ENCODE measurements at regions not wholly inside any gene's neighbourhood (a gene's known extent, or its start where the extent isn't known, plus 50 kb on each side); places are given as distances from the start of the nearest gene placed in this dataset.

- Histone ChIP-seq H3K4me3 (ENCODE audit: low read length) (no peak overlapping the region), H2AFZ (ENCODE audit: low read length) (no peak overlapping the region), H3K27ac (ENCODE audit: low read length) (no peak overlapping the region), H3K9ac (ENCODE audit: low read length) (no peak overlapping the region), H4K20me1 (ENCODE audit: insufficient read depth, low read depth, low read length) (no peaks in the 10 kb centered on the region), H3K4me2 (ENCODE audit: low read depth, low read length, poor library complexity, severe bottlenecking) (no peak overlapping the region), H3K27me3 (ENCODE audit: low read length) (no peaks in the 10 kb centered on the region), H3K36me3 (ENCODE audit: insufficient read depth, low read length) (no peaks in the 10 kb centered on the region), H3K9me2 (replicated peaks; ENCODE audit: insufficient read depth, low read length) (no peaks in the 10 kb centered on the region), H3K79me2 (ENCODE audit: low read length) (no peaks in the 10 kb centered on the region), H3K9me3 (ENCODE audit: low read length) (no peaks in the 10 kb centered on the region), H3K4me1 (ENCODE audit: low read length) (no peaks in the 10 kb centered on the region)
- no peak for DNase-seq
Measured at GRCh38 chr2:143885461-143885860, 634.5 kb downstream of the ZEB2 start.

- H3K27ac ChIP-seq (ENCODE audit: low read length) = no peak overlapping the region
Measured at GRCh38 chr2:143881246-143881645, 638.7 kb downstream of the ZEB2 start.

GRCh38 chr2:143877876-143878530, 641.9 kb downstream of the ZEB2 start:
- no peak overlapping the region for H3K9ac ChIP-seq (ENCODE audit: low read length)
- H2AFZ ChIP-seq (ENCODE audit: low read length) = no peak overlapping the region
- H3K79me2 ChIP-seq (ENCODE audit: low read length) = no peaks in the 10 kb centered on the region
- H3K36me3 ChIP-seq (ENCODE audit: insufficient read depth, low read length) = no peaks in the 10 kb centered on the region
- H3K4me3 ChIP-seq (ENCODE audit: low read length) = no peak overlapping the region
- no peaks in the 10 kb centered on the region for H4K20me1 ChIP-seq (ENCODE audit: insufficient read depth, low read depth, low read length)
- peaks cover 3% of the 10 kb centered on the region for H3K4me1 ChIP-seq (ENCODE audit: low read length)
- H3K4me2 ChIP-seq (ENCODE audit: low read depth, low read length, poor library complexity, severe bottlenecking) = no peak overlapping the region
- no peak for DNase-seq
- no peaks in the 10 kb centered on the region for H3K27me3 ChIP-seq (ENCODE audit: low read length)
- H3K9me3 ChIP-seq (ENCODE audit: low read length) = no peaks in the 10 kb centered on the region
- no peak overlapping the region for H3K27ac ChIP-seq (ENCODE audit: low read length)
- no peaks in the 10 kb centered on the region for H3K9me2 ChIP-seq (replicated peaks; ENCODE audit: insufficient read depth, low read length)

More at GRCh38 chr2:143881246-143881645, 638.7 kb downstream of the ZEB2 start:
- Histone ChIP-seq H3K9ac (ENCODE audit: low read length) (no peak overlapping the region), H3K9me3 (ENCODE audit: low read length) (no peaks in the 10 kb centered on the region), H4K20me1 (ENCODE audit: insufficient read depth, low read depth, low read length) (no peaks in the 10 kb centered on the region), H3K27me3 (ENCODE audit: low read length) (no peaks in the 10 kb centered on the region), H3K4me1 (ENCODE audit: low read length) (peaks cover 3% of the 10 kb centered on the region), H3K79me2 (ENCODE audit: low read length) (no peaks in the 10 kb centered on the region), H3K4me2 (ENCODE audit: low read depth, low read length, poor library complexity, severe bottlenecking) (no peak overlapping the region), H3K36me3 (ENCODE audit: insufficient read depth, low read length) (no peaks in the 10 kb centered on the region), H3K9me2 (replicated peaks; ENCODE audit: insufficient read depth, low read length) (no peaks in the 10 kb centered on the region), H2AFZ (ENCODE audit: low read length) (no peak overlapping the region), H3K4me3 (ENCODE audit: low read length) (no peak overlapping the region)
- no peak for DNase-seq

- no peaks in the 10 kb centered on the region for H3K79me2 ChIP-seq (ENCODE audit: low read length)
- no peak overlapping the region for H3K9ac ChIP-seq (ENCODE audit: low read length)
Measured at GRCh38 chr2:143877056-143877455, 642.9 kb downstream of the ZEB2 start.

DNA sequence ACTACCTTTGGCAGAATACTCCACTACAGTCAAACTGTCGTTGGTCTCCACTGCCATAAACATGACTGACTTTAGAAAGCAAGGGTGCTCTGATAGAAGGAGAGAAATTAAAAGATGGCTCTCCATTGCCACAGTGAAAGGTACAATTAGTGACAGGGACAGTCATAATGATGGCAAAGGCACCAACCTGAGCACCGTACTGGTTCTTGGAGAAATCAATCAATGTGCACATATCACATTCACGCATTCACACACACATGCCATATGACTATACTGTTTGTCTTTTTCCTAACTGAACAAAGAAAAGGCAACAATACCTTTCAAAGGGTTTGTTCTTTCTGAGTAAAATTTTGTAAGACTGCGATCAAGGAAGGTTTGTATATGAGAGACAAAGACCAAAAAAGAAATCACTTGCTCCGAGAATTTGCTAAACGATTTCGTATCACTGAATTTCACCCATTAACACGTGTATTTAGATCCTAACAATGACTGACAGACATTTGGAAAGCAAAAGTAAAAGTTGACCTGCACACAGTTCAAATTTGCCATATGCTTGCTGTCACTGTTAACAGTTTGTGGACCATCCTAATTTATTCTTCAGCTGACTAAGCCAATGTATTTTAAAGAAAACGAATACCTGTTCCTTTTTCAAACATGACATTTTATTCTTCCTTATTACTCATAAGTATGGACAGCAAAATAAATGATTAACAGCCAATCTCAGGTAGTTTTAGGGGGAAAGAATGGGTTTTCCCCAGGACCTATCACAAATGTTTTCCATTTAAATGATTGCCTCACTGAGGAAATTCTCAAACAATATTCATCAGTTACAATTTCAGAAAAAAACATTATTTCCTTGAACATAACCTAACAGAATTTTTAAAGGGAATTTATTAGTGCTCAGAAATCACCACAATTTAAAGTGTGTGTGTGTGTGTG, 644.4 kb downstream of the ZEB2 start:
- Histone ChIP-seq H3K4me1 (ENCODE audit: low read length) (peaks cover 3% of the 10 kb centered on the region), H3K9ac (ENCODE audit: low read length) (no peak overlapping the region), H3K36me3 (ENCODE audit: insufficient read depth, low read length) (no peaks in the 10 kb centered on the region), H3K27me3 (ENCODE audit: low read length) (no peaks in the 10 kb centered on the region), H3K4me3 (ENCODE audit: low read length) (no peak overlapping the region), H3K27ac (ENCODE audit: low read length) (no peak overlapping the region), H3K79me2 (ENCODE audit: low read length) (no peaks in the 10 kb centered on the region), H2AFZ (ENCODE audit: low read length) (no peak overlapping the region), H3K9me2 (replicated peaks; ENCODE audit: insufficient read depth, low read length) (no peaks in the 10 kb centered on the region), H3K9me3 (ENCODE audit: low read length) (no peaks in the 10 kb centered on the region; the same call in 1 of the 2 replicates), H4K20me1 (ENCODE audit: insufficient read depth, low read depth, low read length) (no peaks in the 10 kb centered on the region), H3K4me2 (ENCODE audit: low read depth, low read length, poor library complexity, severe bottlenecking) (no peak overlapping the region)
- DNase-seq = no peak

More at GRCh38 chr2:143877056-143877455, 642.9 kb downstream of the ZEB2 start:
- no peak overlapping the region for H2AFZ ChIP-seq (ENCODE audit: low read length)
- H4K20me1 ChIP-seq (ENCODE audit: insufficient read depth, low read depth, low read length) = no peaks in the 10 kb centered on the region
- H3K27me3 ChIP-seq (ENCODE audit: low read length) = no peaks in the 10 kb centered on the region
- no peak overlapping the region for H3K4me3 ChIP-seq (ENCODE audit: low read length)
- no peak overlapping the region for H3K4me2 ChIP-seq (ENCODE audit: low read depth, low read length, poor library complexity, severe bottlenecking)
- DNase-seq = no peak
- no peaks in the 10 kb centered on the region for H3K36me3 ChIP-seq (ENCODE audit: insufficient read depth, low read length)
- peaks cover 3% of the 10 kb centered on the region for H3K4me1 ChIP-seq (ENCODE audit: low read length)
- no peaks in the 10 kb centered on the region for H3K9me2 ChIP-seq (replicated peaks; ENCODE audit: insufficient read depth, low read length)
- H3K27ac ChIP-seq (ENCODE audit: low read length) = no peak overlapping the region
- no peaks in the 10 kb centered on the region for H3K9me3 ChIP-seq (ENCODE audit: low read length)

- no peak overlapping the region for H3K9ac ChIP-seq (ENCODE audit: low read length)
- no peaks in the 10 kb centered on the region for H3K9me2 ChIP-seq (replicated peaks; ENCODE audit: insufficient read depth, low read length)
- peaks cover 3% of the 10 kb centered on the region for H3K4me1 ChIP-seq (ENCODE audit: low read length)
- H3K36me3 ChIP-seq (ENCODE audit: insufficient read depth, low read length) = no peaks in the 10 kb centered on the region
- H3K27me3 ChIP-seq (ENCODE audit: low read length) = no peaks in the 10 kb centered on the region
- H3K4me3 ChIP-seq (ENCODE audit: low read length) = no peak overlapping the region
- no peaks in the 10 kb centered on the region; the same call in 1 of the 2 replicates for H3K9me3 ChIP-seq (ENCODE audit: low read length)
- no peak overlapping the region for H3K27ac ChIP-seq (ENCODE audit: low read length)
- no peak for DNase-seq
- H3K4me2 ChIP-seq (ENCODE audit: low read depth, low read length, poor library complexity, severe bottlenecking) = no peak overlapping the region
- no peaks in the 10 kb centered on the region for H3K79me2 ChIP-seq (ENCODE audit: low read length)
- no peak overlapping the region for H2AFZ ChIP-seq (ENCODE audit: low read length)
- no peaks in the 10 kb centered on the region for H4K20me1 ChIP-seq (ENCODE audit: insufficient read depth, low read depth, low read length)
Measured at GRCh38 chr2:143873886-143874285, 646.0 kb downstream of the ZEB2 start.

GRCh38 chr2:143870696-143871095, 649.2 kb downstream of the ZEB2 start:
- H3K79me2 ChIP-seq (ENCODE audit: low read length) = no peaks in the 10 kb centered on the region
- no peaks in the 10 kb centered on the region; the same call in 1 of the 2 replicates for H3K9me3 ChIP-seq (ENCODE audit: low read length)
- no peak overlapping the region for H3K27ac ChIP-seq (ENCODE audit: low read length)
- no peak for DNase-seq
- H3K4me2 ChIP-seq (ENCODE audit: low read depth, low read length, poor library complexity, severe bottlenecking) = no peak overlapping the region
- H3K36me3 ChIP-seq (ENCODE audit: insufficient read depth, low read length) = no peaks in the 10 kb centered on the region
- H3K27me3 ChIP-seq (ENCODE audit: low read length) = no peaks in the 10 kb centered on the region
- no peak overlapping the region for H2AFZ ChIP-seq (ENCODE audit: low read length)
- H3K9ac ChIP-seq (ENCODE audit: low read length) = no peak overlapping the region
- H3K4me1 ChIP-seq (ENCODE audit: low read length) = no peaks in the 10 kb centered on the region
- H4K20me1 ChIP-seq (ENCODE audit: insufficient read depth, low read depth, low read length) = no peaks in the 10 kb centered on the region
- H3K4me3 ChIP-seq (ENCODE audit: low read length) = no peak overlapping the region
- H3K9me2 ChIP-seq (replicated peaks; ENCODE audit: insufficient read depth, low read length) = no peaks in the 10 kb centered on the region

- Histone ChIP-seq H3K4me3 (ENCODE audit: low read length) (no peak overlapping the region), H3K9me2 (replicated peaks; ENCODE audit: insufficient read depth, low read length) (no peaks in the 10 kb centered on the region), H3K9ac (ENCODE audit: low read length) (no peak overlapping the region), H3K9me3 (ENCODE audit: low read length) (no peaks in the 10 kb centered on the region), H3K4me2 (ENCODE audit: low read depth, low read length, poor library complexity, severe bottlenecking) (no peak overlapping the region), H3K36me3 (ENCODE audit: insufficient read depth, low read length) (no peaks in the 10 kb centered on the region), H3K27me3 (ENCODE audit: low read length) (no peaks in the 10 kb centered on the region), H3K4me1 (ENCODE audit: low read length) (no peaks in the 10 kb centered on the region), H3K79me2 (ENCODE audit: low read length) (no peaks in the 10 kb centered on the region), H4K20me1 (ENCODE audit: insufficient read depth, low read depth, low read length) (no peaks in the 10 kb centered on the region), H2AFZ (ENCODE audit: low read length) (no peak overlapping the region), H3K27ac (ENCODE audit: low read length) (no peak overlapping the region)
- no peak for DNase-seq
Measured at GRCh38 chr2:143856978-143857377, 662.9 kb downstream of the ZEB2 start.
